GM12878 (cell line): ENCODE measurements at regions not wholly inside any gene's neighbourhood (a gene's known extent, or its start where the extent isn't known, plus 50 kb on each side); places are given as distances from the start of the nearest gene placed in this dataset.

Experiments used
- ATAC-seq: fragments of 200-7000 bp; cut with Tn5 transposase; 3 replicates; pipeline ENCODE4 v1.9.1; 2020; ENCODE audit warnings: mild to moderate bottlenecking, moderate library complexity
- BruUV-seq: library from RNA; stranded (reverse); fragments of 400-500 nt; replicated peaks from 2 replicates; lab custom pipeline; 2021; lab: Mats Ljungman, UMichigan
- CTCF ChIA-PET: fragments of 300-600 bp; sonication (Branson Sonifier 250); formaldehyde crosslinking; extraction: SDS; loops from one replicate; lab custom pipeline; 2021; ENCODE audit warnings: inconsistent platforms; lab: Yijun Ruan, JAX
- POLR2A ChIA-PET: fragments of 350-600 bp; formaldehyde crosslinking; extraction: SDS; loops from one replicate; lab custom pipeline; 2021; ENCODE audit warnings: inconsistent platforms; lab: Charles Lee
- RAD21 ChIA-PET: fragments of 300-600 bp; sonication (Branson Sonifier 250); formaldehyde crosslinking; loops from one replicate; lab custom pipeline; 2023; ENCODE audit warnings: antibody characterized with exemption; ENCODE audit not compliant: unreplicated experiment; lab: Charles Lee
- SMC1A ChIA-PET: fragments of 300-600 bp; sonication (Branson Sonifier 250); formaldehyde crosslinking; loops from one replicate; lab custom pipeline; 2023; ENCODE audit not compliant: unreplicated experiment, uncharacterized antibody; lab: Charles Lee
- DNase-seq: peaks from one replicate; pipeline ENCODE4 v3.0.0-alpha.2; 2011; ENCODE audit warnings: low read depth, low spot score
- FAIRE-seq: peaks from 3 replicates; lab custom pipeline; 2011; peaks lifted over from hg19 to GRCh38; lab: Jason Lieb, UNC
- H2AFZ ChIP-seq: 2 replicates; pipeline ENCODE4 v1.6.0; 2011; ENCODE audit warnings: low read depth, low read length, control low read depth; ENCODE audit not compliant: control insufficient read depth
- H3K27ac ChIP-seq: 2 replicates; pipeline ENCODE4 v1.5.1; 2011; ENCODE audit warnings: control low read depth; ENCODE audit not compliant: control insufficient read depth, insufficient read depth
- H3K27me3 ChIP-seq, 2 experiments: replicated peaks in 1 of 2; 2 replicates each; pipeline versions ENCODE4 v1.6.0 to v1.6.1; 2011; ENCODE audit warnings: low read length in 1 of 2; ENCODE audit not compliant: control insufficient read depth in 2 of 2, insufficient read depth in 2 of 2
- H3K36me3 ChIP-seq, 2 experiments: 2 replicates each; pipeline ENCODE4 v1.5.1; 2011; ENCODE audit warnings: low read length in 1 of 2; ENCODE audit not compliant: control insufficient read depth in 2 of 2, insufficient read depth in 2 of 2
- H3K4me1 ChIP-seq: 2 replicates; pipeline ENCODE4 v1.6.1; 2011; ENCODE audit warnings: mild to moderate bottlenecking, low read length, moderate library complexity, mixed read lengths; ENCODE audit not compliant: control insufficient read depth, insufficient read depth
- H3K4me2 ChIP-seq: 2 replicates; pipeline ENCODE4 v1.6.0; 2011; ENCODE audit warnings: control low read depth; ENCODE audit not compliant: control insufficient read depth, insufficient read depth
- H3K4me3 ChIP-seq: fragments of 200-600 bp; sonication (generic); 2 replicates; pipeline ENCODE4 v1.5.1; 2016
- H3K79me2 ChIP-seq: 2 replicates; pipeline ENCODE4 v1.6.0; 2011; ENCODE audit warnings: low read length; ENCODE audit not compliant: control insufficient read depth, insufficient read depth
- H3K9ac ChIP-seq: 2 replicates; pipeline ENCODE4 v1.8.0; 2011; ENCODE audit warnings: low read length, control low read depth, mixed read lengths; ENCODE audit not compliant: control insufficient read depth, insufficient read depth
- H3K9me3 ChIP-seq: replicated peaks from 3 replicates; pipeline ENCODE4 v1.5.1; 2011; ENCODE audit warnings: mild to moderate bottlenecking, low read length; ENCODE audit not compliant: control insufficient read depth, insufficient read depth
- H4K20me1 ChIP-seq: 2 replicates; pipeline ENCODE4 v1.6.0; 2011; ENCODE audit not compliant: control insufficient read depth, insufficient read depth
- BHLHE40 ChIP-seq, 2 experiments: fragments of 450-650 bp in 1 of 2; IDR thresholded peaks; 2 replicates each; pipeline ENCODE4 v1.6.1; 2011 to 2017; ENCODE audit warnings: low read depth in 2 of 2, borderline replicate concordance in 1 of 2, improper control_type of control experiment in 1 of 2, low read length in 1 of 2, mild to moderate bottlenecking in 1 of 2
- CBFB ChIP-seq: IDR thresholded peaks from 2 replicates; pipeline ENCODE4 v1.6.1; 2016; ENCODE audit warnings: antibody characterized with exemption, low read depth
- CHD2 ChIP-seq: IDR thresholded peaks from 2 replicates; pipeline ENCODE4 v1.6.1; 2011; ENCODE audit warnings: low read depth, low read length, improper control_type of control experiment, borderline replicate concordance
- FOS ChIP-seq: IDR thresholded peaks from 3 replicates; pipeline ENCODE4 v1.6.1; 2011; ENCODE audit warnings: borderline replicate concordance; ENCODE audit not compliant: insufficient read length; ENCODE audit errors: extremely low read depth
- IKZF2 ChIP-seq, 2 experiments: fragments of 450-650 bp; IDR thresholded peaks; 2 replicates each; pipeline ENCODE4 v1.6.1; 2017; ENCODE audit warnings: mild to moderate bottlenecking in 2 of 2, moderate library complexity in 2 of 2
- NFXL1 ChIP-seq: fragments of 450-650 bp; IDR thresholded peaks from 2 replicates; pipeline ENCODE4 v1.6.1; 2017; ENCODE audit warnings: antibody characterized with exemption, mild to moderate bottlenecking, borderline replicate concordance
- NR2F1 ChIP-seq: fragments of 450-650 bp; conservative IDR thresholded peaks from 2 replicates; pipeline ENCODE4 v1.6.1; 2017; ENCODE audit warnings: mild to moderate bottlenecking
- PAX5 ChIP-seq: IDR thresholded peaks from 2 replicates; pipeline ENCODE4 v1.6.1; 2011; ENCODE audit warnings: low read depth, low read length, borderline replicate concordance
- POLR2A ChIP-seq: IDR thresholded peaks from 2 replicates; pipeline ENCODE4 v1.6.1; 2011; ENCODE audit warnings: low read depth, mild to moderate bottlenecking, low read length
- RB1 ChIP-seq: fragments of 450-650 bp; formaldehyde crosslinking; IDR thresholded peaks from 2 replicates; pipeline ENCODE4 v1.6.1; 2017; ENCODE audit warnings: mild to moderate bottlenecking, borderline replicate concordance
- RBBP5 ChIP-seq: fragments of 200-600 bp; sonication (generic); conservative IDR thresholded peaks from 2 replicates; pipeline ENCODE4 v1.6.1; 2016
- ZBED1 ChIP-seq: IDR thresholded peaks from 2 replicates; pipeline ENCODE4 v1.6.1; 2016; ENCODE audit warnings: borderline replicate concordance
- ZSCAN29 ChIP-seq: fragments of 450-650 bp; IDR thresholded peaks from 2 replicates; pipeline ENCODE4 v1.6.1; 2017; ENCODE audit warnings: mild to moderate bottlenecking, moderate library complexity
- WGBS: methylation state at CpG from one replicate; pipeline ENCODE4 v1.1.6; 2016; ENCODE audit warnings: low lambda C conversion rate; ENCODE audit not compliant: insufficient replicate concordance, insufficient coverage; ENCODE audit errors: missing lambda C conversion rate; 5-methylcytosine and 5-hydroxymethylcytosine counted together
- in situ Hi-C: fragments of 300-500 bp; cut with MboI; formaldehyde crosslinking; loops from 9 replicates; pipeline ENCODE4 v1.14.3; 2018; ENCODE audit warnings: mixed read lengths
- intact Hi-C: fragments of 100-400 bp; cut with micrococcal nuclease; formaldehyde crosslinking; loops from one replicate; pipeline ENCODE4 v1.14.2; 2022; ENCODE audit not compliant: unreplicated experiment
- TF ChIP-seq, protein P1 (sequence below): IDR thresholded peaks from 2 replicates; pipeline ENCODE4 v1.6.1; 2011; ENCODE audit warnings: mild to moderate bottlenecking, low read depth, low read length, moderate library complexity; ENCODE audit not compliant: insufficient replicate concordance
- TF ChIP-seq, protein P2 (sequence below): fragments of 450-650 bp; IDR thresholded peaks from 2 replicates; pipeline ENCODE4 v1.6.1; 2017; ENCODE audit warnings: mild to moderate bottlenecking, low read depth, inconsistent platforms; ENCODE audit not compliant: poor library complexity, severe bottlenecking

DNA sequence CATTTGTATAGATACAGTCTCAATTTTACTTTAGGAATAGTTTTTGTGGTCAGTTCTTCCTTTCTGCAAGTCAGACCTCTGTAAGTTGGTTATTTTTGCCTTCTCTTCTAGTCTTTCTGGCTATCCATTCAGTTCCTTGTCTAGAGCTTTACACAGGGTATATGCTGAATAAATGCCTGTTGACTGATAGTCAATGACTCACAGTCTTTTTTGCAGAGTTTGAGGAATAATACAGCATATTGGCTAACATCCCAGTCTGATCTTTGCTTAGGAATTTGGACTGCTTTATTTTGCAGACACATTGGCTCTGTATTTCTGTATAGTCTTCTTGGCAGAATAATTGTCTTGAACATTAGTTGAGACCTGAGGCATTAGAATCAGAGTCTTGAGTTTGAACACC, 132.4 kb downstream of the MAGEC1 start:
- no peaks in the 10 kb centered on the region for H3K36me3 ChIP-seq
- in situ Hi-C loops, result no loop called here
- SMC1A ChIA-PET, result no interaction called here
- no peaks in the 10 kb centered on the region for H3K27me3 ChIP-seq
- H4K20me1 ChIP-seq, result no peaks in the 10 kb centered on the region
- POLR2A ChIA-PET, result no interaction called here
- no peaks in the 10 kb centered on the region for H3K4me1 ChIP-seq
- TF ChIP-seq ZSCAN29, result no peak
- TF ChIP-seq, protein P1, sequence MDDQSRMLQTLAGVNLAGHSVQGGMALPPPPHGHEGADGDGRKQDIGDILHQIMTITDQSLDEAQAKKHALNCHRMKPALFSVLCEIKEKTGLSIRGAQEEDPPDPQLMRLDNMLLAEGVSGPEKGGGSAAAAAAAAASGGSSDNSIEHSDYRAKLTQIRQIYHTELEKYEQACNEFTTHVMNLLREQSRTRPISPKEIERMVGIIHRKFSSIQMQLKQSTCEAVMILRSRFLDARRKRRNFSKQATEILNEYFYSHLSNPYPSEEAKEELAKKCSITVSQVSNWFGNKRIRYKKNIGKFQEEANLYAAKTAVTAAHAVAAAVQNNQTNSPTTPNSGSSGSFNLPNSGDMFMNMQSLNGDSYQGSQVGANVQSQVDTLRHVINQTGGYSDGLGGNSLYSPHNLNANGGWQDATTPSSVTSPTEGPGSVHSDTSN, result no peak
- no peak for TF ChIP-seq NR2F1
- no peak for TF ChIP-seq POLR2A
- H3K9me3 ChIP-seq, result no peaks in the 10 kb centered on the region
- intact Hi-C loops, result no loop called here
- CTCF ChIA-PET, result no interaction called here
- no peak overlapping the region for H3K4me3 ChIP-seq
- ATAC-seq, result no peak
- no peak overlapping the region for H3K4me2 ChIP-seq
- BruUV-seq, result no TSS peak
- no peak for DNase-seq
- H2AFZ ChIP-seq, result no peak overlapping the region
- no peak overlapping the region for H3K9ac ChIP-seq
- RAD21 ChIA-PET, result no interaction called here
- no peak for FAIRE-seq
- H3K79me2 ChIP-seq, result no peaks in the 10 kb centered on the region
- no peak overlapping the region for H3K27ac ChIP-seq

DNA sequence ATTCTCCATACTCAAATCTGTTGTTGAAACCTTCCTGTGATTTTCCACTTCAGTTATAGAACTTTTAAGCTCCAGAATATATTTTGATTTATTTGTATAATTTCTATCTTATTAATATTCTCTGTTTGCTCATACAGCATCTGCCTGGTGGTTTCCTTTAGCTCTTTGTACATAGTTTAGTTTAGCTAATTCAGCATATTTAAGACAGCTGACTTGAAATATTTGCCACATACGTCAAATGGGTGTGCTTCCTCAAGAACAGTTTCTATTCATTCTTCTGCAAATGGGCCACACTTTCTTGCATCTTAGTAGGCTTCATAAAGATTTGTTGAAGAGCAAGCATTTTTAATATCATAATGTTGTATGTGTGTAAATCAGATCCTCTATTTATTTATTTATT, 101.8 kb downstream of the MAGEC1 start:
- no peak for DNase-seq
- Histone ChIP-seq H3K27me3 (no peaks in the 10 kb centered on the region), H3K9ac (no peak overlapping the region), H3K4me1 (no peaks in the 10 kb centered on the region), H3K79me2 (no peaks in the 10 kb centered on the region), H3K9me3 (no peaks in the 10 kb centered on the region), H3K36me3 (no peaks in the 10 kb centered on the region), H4K20me1 (no peaks in the 10 kb centered on the region), H3K27ac (no peak overlapping the region), H3K4me3 (no peak overlapping the region), H3K4me2 (no peak overlapping the region), H2AFZ (no peak overlapping the region)
- ChIA-PET SMC1A (no interaction called here), POLR2A (no interaction called here), CTCF (no interaction called here), RAD21 (no interaction called here)
- FAIRE-seq, result no peak
- 42% methylated on average over 1 of the region's 1 CpG for WGBS
- ATAC-seq, result no peak
- TF ChIP-seq, protein P2, sequence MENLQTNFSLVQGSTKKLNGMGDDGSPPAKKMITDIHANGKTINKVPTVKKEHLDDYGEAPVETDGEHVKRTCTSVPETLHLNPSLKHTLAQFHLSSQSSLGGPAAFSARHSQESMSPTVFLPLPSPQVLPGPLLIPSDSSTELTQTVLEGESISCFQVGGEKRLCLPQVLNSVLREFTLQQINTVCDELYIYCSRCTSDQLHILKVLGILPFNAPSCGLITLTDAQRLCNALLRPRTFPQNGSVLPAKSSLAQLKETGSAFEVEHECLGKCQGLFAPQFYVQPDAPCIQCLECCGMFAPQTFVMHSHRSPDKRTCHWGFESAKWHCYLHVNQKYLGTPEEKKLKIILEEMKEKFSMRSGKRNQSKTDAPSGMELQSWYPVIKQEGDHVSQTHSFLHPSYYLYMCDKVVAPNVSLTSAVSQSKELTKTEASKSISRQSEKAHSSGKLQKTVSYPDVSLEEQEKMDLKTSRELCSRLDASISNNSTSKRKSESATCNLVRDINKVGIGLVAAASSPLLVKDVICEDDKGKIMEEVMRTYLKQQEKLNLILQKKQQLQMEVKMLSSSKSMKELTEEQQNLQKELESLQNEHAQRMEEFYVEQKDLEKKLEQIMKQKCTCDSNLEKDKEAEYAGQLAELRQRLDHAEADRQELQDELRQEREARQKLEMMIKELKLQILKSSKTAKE, result no peak
- TF ChIP-seq FOS, result no peak
- TF ChIP-seq BHLHE40 (IDR thresholded peaks at IDR 0.05; ENCODE audit: borderline replicate concordance in 1 of 2, low read depth in 2 of 2, low read length in 1 of 2), result no peak
- TF ChIP-seq NFXL1, result no peak
- TF ChIP-seq PAX5, result no peak
- TF ChIP-seq CHD2, result no peak
- TF ChIP-seq ZBED1, result no peak
- no peak for TF ChIP-seq RB1
- no peak for TF ChIP-seq RBBP5
- no peak for TF ChIP-seq CBFB
- no peak for TF ChIP-seq IKZF2 (IDR thresholded peaks at IDR 0.05)
- no TSS peak for BruUV-seq
- intact Hi-C loops, result no loop called here
- in situ Hi-C loops, result no loop called here
